Stimulated activated CD4-positive, alpha-beta T cell treated with anti-CD3 and anti-CD28 coated beads, Interleukin-12 subunit alpha, Interleukin-12 subunit beta, amount 100 ng/mL, for 48 hours (primary cell): ENCODE measurements at regions not wholly inside any gene's neighbourhood (a gene's known extent, or its start where the extent isn't known, plus 50 kb on each side); places are given as distances from the start of the nearest gene placed in this dataset.

ENCODE experiments used
- DNase-seq, 3 donors: peaks; one replicate each; pipeline ENCODE4 v3.0.0-alpha.2; 2020; ENCODE audit warnings: low read depth in 2 of 3, low spot score in 1 of 3

DNA sequence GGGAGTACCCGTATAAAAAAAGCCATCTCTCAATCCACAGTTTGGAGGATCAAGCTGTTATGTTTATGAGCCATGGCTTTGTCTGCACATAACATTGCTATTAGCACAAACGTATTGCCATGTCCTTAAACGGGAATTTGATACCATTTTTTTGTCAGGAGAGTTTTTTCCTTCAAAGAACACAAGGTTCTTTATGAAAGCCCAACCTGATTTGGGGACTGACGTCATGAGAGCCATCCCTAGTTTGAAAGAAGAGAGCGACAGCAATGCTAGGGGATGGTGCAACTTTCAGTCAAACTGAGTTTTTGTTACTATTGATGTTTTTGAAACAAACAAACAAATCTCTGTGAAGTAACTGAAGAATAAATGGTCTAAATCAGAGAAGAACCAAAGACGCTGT lies 376.6 kb downstream of the EIPR1 start:
- no peak for DNase-seq

DNA sequence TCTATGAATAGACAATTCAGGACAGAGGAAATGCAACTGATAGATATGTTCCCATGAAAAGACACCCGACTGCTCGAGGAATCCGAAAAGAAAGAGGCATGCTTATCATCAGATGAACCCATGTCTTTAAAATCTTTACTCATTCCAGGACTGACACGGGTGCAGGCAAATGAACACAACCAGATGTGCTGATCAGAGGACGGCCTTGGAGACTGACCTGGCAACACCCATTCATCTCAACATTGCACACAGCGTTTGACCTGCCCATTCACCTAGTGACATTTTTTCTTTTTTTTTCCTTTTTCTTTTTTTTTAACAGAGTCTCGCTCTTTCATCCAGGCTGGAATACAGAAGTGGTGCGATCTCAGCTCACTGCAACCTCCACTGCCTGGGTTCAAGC lies 377.5 kb downstream of the EIPR1 start:
- DNase-seq = no peak

DNA sequence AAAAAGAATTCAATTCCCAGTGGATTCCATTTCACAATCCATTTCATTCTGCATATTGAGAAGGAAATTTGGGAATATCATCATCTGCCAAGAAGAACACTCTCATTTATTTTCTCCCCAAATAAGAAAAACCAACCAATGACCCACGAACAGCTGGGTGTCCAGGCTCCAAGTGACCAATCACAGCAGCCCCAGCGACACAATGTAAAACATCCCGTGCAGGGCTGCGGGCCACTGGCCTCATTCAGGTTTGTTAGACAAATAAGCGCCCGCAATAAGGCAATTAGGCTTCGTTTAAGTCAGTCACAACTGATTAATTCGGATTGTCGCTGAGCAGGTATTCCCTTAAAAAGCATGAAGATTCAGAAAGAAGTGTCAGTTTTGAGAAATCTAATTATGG lies 378.6 kb downstream of the EIPR1 start:
- DNase-seq = no peak

DNA sequence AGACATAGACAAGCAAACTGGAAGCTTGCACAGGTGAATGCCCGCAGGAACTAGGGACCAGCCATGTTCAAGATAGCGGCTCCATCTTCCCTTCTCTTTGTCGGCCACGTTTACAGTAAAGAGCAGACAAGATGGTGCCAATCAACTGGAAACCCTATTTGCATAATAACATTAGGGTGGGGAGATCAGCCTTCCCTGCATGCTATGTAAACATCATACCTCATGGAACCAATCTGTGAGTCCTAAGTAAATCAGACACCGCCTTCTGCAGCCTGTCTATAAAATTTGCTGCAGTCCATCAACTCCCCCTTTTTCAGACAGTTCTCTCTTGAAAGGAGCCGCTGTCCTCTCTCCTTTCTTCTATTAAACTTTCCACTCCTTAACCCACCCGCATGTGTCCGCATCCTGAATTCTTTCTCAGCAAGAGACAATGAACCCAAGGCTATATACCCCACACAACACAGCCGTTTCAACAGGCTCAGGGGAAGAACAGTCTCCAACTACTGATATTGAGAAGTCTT lies 384.4 kb downstream of the EIPR1 start:
- DNase-seq = no peak

DNA sequence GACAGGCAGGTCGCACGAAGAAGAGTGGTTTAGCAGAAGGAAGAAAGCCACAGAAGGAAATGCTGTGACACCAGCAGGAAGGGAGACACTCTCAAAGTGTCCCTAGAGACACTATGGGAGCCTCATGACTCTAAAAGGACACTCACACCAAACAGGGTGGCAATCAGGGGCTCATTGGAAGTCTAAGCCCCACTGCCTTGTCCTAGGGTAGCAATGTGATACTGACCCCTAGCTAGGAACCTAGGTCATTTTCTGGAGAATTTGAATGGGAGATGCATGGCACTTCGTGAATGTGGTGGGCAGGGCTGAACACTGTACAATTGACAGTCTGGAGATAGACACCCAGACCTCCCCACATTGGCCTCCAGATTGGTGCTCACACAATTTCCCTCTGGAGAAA lies 385.0 kb downstream of the EIPR1 start:
- DNase-seq = no peak

DNA sequence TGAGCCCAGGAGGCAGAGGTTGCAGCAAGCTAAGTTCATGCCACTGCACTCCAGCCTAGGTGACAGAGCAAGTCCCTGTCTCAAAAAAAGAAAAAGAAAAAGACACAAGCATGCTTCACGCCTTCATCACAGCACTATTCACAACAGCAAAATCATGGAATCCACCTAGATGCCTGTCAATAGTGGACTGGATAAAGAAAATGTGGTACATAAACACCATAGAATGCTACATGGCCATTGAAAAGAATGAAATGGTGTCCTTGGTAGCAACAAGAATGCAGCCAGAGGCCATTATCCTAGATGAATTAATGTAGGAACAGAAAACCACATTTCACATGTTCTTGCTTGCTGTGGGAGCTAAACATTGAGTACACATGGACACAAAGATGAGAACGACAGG lies 392.6 kb downstream of the EIPR1 start:
- DNase-seq = no peak

DNA sequence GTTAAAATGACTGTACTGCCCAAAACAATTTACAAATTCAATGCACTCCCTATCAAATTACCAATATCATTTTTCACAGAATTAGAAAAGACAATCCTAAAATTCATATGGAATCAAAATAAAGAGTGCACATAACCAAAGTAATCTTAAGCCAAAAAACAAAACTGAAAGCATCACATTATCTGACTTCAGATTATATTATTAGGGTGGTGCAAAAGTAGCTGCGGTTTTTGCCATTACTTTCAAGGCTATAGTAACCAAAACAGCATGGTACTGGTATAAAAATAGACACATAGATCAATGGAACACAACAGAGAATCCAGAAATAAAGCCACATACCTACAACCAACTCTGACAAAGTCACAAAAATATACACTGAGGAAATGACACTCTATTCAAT lies 396.6 kb downstream of the EIPR1 start:
- DNase-seq = no peak

DNA sequence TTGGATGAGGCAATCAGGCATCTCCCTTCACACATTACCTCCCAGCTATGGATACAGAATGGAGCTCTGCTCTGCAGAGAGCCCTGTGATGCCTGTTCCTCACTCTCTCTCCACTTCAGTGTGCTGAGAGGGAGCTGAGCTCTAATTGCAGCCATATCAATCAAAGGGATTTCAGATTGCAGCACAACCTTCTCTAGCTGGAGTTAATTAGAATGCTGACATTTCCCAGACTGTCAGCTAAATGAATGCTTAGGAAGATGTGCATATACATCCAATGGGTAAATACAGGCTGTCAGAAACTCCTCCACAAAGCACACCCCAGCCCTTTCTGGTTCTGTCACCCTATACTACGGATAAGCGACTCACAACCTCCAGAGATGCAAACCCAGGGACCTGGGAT lies 402.6 kb downstream of the EIPR1 start:
- DNase-seq = no peak

DNA sequence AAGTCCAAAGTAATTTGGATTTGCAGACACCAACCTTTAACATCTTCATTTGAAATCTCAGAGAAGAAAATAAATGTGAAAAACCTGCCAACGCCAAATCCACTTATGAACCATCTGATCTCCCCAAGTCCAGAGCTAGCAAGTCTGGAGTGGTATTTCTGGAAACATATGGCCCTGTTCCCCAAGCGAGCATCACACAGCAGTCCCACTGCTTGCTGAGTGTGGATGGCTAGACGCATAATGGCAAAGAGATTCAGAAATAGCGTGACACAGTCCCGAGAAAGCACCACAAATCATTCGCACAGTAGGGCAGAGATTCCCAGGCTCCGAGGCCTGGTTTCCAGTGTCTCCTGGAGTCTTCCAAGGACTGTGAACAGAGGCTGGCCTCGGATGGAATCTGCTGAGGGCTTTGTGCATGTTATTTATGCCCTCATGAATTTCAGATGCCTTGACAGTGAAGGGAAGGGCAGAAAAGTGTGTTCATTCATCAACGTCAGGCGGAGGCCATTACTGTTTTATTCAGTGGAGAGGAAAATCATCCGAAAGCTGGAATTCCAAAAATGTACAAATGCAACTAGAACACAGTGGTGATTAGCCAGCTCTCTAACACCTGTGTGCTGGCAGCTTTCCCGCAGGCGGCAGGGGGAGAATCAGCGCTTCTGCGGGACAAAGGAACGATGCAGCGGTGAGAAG lies 417.0 kb downstream of the EIPR1 start:
- DNase-seq = no peak

DNA sequence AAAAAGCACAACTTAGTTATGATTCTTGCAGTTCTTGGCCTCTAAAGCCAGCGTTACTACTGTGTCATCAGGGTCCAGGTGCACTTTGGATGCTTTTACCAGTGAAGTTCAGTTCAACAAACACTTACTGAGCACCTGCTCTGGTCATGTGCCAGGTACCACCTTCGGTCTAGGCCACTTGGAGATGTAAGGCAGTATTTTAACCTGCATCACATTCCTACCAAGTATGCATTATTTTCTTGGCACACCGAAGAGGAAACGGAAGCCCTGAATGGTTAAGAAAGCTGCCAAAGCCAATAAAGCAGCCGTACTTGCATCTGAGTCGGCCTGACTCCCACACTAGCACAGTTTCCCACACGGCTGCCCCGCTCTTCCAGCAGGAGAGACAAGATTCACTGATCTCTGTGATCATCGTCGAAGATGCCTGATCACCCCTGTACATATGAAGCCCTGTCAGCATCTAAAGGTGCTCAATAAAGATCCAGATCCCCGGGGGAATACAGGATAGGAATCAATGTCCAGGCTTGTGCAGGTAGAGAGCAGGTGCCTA lies 427.1 kb downstream of the EIPR1 start:
- DNase-seq = no peak

DNA sequence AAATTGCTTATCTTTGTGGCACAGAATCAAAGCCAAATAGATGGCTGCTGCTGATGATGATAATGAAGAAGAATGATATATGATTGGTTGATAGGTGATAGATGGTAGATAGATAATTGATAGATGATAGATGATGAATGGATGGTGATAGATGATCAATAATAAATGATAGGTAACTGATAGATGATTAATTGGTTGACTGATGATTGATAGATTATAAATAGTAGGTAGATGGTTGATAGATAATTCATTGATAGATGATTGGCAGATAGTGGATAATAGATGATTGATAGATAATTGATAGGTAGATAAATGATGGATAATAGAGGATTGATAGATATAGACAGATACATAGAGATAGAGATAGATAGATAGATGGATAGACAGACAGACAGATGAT lies 430.2 kb downstream of the EIPR1 start:
- no peak for DNase-seq

DNA sequence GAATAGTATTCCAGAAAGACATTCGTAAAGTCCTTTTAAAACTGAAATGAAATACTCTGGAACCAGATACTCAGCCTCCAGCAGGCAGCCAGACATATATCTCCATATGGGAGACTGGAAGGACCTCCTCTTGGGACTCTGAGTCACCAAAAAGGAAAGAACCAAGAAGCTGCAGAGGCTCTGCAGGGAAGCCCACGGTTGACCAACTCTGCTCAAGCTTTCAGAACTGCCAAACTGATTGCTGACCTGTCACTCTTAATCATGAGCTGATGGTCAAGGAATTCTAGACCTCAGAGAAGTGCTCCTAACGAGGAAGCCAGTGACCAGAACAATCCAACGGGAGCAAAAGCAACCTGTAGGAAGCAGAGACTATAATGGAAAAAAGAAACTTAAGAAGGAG lies 434.7 kb downstream of the EIPR1 start:
- DNase-seq = no peak

DNA sequence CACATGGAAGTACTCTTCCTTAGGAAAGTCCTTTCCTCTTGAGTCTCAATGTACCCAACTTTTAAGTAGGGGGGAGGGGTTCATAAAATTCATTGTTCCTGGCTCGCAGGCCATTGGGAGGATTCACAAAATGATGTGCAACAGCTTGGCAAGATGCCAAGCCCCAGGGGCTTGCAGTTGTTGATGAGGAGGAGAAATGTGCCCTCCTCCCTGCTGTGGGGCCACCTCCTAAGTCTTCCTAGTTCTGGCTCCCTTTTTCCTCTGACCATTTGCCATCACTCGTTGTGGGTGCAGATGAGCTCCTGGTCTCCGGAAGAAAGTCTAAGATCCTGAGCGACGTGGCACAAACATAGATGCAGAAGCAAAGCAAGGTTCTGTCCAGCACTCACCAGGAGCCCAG lies 435.4 kb downstream of the EIPR1 start:
- no peak for DNase-seq

DNA sequence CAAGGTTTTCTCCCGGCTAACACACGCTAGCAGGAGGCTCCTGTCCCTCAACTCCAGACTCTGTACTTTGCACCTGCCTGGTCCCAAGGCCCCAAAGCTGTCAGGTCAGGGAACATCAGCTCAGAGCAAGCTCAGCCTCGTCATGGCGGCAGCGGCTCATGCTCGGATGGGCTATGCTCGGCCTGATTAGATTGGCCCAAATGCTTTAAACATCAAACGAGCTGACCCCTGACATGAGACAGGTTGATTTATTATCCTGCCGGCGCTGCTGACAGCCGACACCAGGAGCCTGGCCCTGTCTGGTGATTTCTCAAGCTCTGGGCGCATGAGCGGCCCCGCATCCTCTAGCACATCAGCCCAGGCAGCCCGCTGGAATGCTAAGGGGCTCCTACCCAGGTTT lies 436.4 kb downstream of the EIPR1 start:
- DNase-seq = no peak

DNA sequence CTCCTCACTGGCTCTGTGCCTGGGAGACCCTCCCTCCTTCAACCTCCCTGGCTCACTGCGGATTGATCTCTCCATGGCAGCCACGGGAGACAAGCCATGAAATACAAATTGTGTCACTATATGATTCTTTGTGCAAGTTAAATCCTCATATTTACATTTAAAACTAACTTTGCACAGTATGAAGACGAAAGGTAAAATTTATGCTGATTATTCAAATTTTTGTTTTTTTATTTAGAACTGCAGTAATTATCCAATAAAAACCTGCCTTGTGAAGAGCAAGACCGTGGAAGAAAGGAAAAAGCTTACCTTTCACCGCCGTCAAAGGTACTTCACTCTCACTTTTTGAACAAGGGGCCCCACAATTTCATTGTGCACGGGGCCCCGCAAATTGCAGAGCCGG lies 436.9 kb downstream of the EIPR1 start:
- DNase-seq = no peak

DNA sequence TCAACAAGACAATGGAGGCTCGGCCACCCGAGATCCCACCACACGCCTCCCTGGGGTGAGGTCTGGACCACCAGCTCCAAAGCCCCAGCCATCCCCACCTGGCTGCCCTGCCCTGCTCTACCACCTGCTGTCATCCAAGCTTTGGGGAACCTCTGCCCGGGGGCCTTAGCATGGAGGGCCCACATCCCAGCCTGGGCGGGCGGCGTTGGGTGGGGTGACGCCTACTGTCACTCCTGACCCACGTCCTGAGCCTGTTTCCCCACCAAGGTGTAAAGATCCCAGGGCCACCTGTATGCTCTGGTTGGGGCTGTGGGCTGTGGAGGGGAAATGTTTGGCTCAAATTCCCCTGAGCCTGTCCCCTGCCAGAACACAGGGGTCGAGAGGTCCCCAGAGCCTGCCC lies 437.6 kb downstream of the EIPR1 start:
- no peak for DNase-seq

DNA sequence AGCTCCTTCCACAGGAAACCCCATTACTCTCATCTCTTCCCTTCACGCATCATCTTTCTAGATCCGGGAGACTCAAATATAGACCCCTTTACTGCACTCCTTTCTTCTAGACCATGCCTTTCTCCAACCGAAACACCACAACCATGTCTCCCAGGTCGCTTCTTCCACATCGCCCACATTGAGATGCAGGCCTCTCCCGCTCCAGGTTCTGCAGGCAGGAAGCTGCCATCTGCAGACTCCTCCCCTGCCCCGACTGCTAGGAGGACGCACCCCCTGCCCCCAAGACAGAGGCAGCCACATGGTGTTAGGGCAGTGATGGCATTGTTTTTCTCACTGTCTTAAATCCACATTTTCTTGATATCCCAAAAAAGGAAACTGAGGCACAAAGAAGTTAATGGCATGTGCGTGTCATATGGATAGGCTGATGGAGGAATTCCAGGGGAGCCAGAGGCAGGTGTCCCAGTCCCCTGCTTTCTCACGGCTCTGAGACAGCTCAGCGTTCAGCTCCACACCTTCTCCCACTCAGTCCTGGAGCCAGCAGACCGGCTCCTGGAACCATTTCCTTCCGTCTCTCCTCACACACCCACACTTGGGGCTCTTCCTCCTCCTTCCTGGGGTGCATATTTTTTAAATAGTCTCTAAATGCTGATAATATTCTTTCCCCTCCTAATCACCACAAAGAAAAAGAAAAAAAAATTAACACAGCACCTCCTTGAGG lies 438.4 kb downstream of the EIPR1 start:
- no peak for DNase-seq

DNA sequence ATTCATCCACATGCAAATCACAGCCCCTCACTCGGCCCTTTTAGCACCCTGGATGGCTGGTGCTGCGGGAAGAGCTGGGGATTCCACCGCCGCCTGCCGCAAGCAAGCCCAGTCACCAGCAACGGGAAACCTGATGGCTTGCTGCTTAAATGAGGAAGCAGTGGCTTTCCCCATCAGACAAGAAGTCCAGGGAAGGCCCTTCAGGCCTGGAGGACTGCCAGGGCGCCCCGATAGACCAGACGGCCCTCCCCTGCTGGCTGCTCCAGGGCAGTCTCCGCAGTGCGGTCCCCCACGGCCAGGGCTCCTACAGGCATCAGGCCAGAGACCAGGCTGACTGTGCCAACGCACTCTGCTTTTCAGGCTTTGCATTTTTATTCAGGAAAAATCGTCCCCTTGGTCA lies 439.1 kb downstream of the EIPR1 start:
- no peak for DNase-seq

DNA sequence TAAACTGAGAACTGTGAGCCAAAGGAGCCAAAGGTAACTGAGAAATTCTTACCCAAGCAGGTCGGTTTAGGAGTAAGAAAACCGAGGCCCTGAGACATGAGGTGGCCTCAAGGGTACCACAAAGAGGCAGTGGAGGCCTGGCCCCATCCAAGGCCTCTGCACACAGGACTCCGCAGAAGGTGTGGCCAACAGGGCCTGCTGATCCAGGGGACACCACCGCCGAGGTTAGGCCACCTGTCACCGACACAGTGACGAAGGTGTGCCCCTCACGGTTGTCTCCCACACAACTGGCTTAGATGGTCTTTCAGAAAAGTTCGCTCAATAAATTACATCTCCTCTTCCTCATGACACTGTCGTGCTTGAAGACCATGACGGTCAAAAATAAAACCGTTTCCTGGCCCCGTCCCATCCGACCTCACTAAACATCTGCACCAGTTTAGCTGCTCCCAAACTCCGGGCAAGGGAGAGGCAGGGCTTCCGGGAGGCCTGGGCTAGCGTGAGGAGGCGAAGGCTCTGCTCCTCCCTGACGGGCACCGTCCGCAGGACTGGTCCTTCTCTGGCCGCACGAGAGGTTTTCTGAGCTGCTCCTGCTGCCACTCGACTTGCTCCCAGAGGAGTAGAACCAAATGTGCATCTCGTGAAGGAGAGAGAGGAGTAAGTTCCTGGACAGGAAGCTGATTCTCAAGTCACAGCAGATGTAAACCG lies 442.0 kb downstream of the EIPR1 start:
- DNase-seq = no peak

DNA sequence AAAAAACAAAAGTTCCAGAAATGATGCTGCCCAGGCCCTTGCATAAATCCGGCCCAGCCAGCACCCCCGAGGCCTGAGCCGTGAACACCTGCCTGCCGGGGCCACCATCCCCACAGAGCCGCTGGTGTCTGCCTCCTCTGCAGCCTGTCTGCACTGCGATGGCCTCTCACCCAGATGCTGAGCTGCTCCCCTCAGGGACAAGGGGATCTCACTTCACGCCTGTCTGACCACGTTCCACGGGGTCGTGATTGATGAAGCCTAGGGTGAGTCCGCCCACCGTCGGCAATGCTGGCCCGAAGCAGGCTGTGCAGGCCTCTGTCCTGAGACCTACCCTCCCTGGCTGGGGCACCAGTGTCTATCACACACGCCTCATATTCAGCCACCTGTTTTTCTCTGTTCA lies 444.2 kb downstream of the EIPR1 start:
- DNase-seq = no peak

DNA sequence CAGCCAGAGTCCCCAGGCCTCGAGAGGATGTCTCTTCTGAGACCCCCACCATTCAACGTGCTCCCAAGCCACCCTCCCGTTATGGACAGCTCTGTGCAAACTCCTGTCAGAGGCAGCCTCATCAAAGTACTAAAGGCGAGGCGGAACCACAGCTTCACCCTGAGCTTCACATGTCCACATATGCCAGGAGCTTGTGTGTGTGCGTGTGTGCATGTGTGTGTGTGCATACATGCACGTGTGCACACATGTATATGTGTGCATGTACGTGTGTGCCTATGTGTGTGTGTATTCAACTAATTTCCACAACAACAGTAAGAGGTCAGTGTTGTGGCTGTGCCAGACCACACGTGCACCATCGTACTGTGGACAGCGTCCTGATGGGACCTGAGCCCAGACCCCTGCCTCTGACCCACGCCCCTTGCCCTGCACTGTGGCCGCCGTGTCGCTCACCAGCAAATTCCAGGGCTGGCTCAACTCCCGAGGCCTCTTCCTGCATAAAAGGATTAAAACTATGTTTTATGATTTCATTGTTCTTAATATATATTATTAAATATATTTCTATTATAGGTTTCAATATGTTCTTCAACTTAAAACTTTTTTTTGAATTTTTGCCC lies 444.8 kb downstream of the EIPR1 start:
- no peak for DNase-seq

DNA sequence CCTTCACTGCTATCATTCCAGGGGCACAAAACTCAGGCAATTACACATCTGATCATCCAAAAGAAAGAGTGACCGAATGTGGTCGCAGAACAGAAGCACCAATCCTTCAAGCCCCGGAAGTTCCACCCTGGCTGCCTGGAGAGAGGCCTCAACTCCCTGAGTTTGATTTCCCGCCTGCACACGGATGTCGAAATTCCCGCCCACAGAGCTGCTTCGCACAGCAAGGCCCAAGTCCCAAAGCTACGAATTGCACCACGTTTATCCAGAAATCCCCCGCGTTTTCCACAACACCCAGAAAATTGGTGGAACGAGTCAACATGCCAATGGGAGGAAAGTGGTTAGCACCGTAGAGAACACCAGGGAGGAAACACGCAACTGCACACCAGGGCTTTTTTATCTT lies 445.4 kb downstream of the EIPR1 start:
- no peak for DNase-seq
